ENCODE measurements at regions not wholly inside any gene's neighbourhood (a gene's known extent, or its start where the extent isn't known, plus 50 kb on each side); places are given as distances from the start of the nearest gene placed in this dataset.

- no peak for DNase-seq (ENCODE audit: low read depth)
Measured at GRCh38 chr10:90975096-90975495, 54.2 kb upstream of the ANKRD1 start.

GRCh38 chr10:90977162-90977854 lies 56.4 kb upstream of the ANKRD1 start:
- DNase-seq (ENCODE audit: low read depth), result no peak

- DNase-seq (ENCODE audit: low read depth), result no peak
Measured at GRCh38 chr10:90977855-90978486, 57.1 kb upstream of the ANKRD1 start.

DNA sequence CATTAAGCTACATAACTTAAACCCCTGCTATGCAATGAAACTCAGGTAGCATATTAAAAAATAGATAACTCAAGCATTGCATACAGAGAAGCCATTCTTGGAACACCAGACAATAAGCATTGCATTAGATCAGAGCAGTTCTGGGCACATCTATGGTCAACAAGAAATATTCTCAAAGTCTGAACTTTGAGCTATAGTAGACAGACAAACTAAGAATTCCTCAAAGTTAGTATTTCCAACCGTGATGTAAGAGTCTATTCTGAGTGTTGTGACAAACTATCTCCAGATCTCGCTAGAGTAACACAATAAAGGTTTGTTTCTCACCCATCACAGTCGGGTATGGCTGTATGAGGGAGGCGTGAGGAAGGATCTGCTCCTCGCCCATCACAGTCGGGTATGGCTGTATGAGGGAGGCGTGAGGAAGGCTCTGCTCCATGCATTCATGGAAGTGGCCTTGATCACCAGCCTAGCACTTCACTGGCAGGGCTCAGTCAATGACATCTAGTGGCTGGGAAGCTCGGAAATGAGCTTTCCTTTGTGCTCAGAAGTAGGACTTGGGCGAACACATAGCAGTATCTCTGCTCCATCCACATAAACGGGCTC lies 61.6 kb upstream of the ANKRD1 start:
- DNase-seq (ENCODE audit: low read depth), result no peak

DNA sequence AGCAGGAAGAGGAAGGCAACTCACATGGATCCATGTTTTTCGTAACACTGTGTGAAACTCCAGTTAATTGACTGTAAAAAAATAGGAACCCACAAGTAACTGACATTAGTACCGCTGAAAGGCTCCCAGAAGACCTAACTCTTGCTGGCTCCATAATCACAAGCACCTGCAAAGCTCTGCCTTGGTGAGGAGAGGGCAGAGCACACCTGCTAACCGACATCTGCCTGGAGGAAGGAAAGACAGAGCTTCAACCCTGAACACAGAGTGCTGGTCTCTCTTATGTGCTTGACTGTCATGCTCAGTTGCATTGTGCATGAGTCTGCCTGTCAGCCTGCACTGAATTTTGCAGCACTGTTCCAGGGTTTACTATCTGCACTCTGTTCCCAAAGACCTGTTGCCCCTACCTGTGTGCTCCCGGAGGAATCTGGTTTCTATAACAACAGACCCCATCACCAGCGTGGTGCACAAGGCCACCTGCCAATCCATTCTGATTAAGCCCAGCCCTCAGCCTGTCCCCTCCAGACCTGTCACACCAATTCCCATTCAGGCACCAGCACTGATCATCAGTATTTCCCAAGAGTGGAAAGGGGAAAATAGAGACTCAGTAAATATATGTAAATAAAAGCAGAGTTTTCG lies 63.1 kb upstream of the ANKRD1 start:
- no peak for DNase-seq (ENCODE audit: low read depth)

- DNase-seq (ENCODE audit: low read depth), result no peak
Measured at GRCh38 chr10:90984898-90985297, 64.0 kb upstream of the ANKRD1 start.

DNA sequence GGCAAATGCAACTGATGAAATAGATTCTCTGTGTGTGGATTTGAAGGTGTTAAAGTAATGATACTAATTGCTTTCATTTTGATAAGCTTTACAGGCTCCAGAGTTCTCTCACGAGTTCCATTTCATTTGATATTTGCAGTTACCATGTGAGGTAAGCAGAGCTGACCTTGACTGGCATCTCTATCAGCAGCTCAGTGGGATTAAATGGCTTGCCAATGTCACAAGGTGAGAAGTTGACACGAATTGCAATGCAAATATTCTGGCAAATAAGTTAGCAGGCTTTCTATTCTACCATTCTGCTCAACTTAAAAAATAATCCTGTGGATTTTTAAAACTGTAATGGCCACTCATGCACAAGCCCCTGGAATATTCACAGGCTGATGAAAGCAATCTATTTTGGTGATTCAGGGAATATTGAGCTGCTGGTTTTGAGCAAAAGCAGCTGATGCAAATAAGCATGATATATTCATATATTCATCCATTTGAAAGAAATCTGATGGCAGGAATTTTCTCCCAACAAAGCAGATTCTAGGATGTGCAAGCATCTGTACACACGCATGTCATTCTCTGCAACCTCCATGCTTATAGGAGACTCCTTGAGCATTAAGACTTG lies 64.5 kb upstream of the ANKRD1 start:
- no peak for DNase-seq (ENCODE audit: low read depth)

DNA sequence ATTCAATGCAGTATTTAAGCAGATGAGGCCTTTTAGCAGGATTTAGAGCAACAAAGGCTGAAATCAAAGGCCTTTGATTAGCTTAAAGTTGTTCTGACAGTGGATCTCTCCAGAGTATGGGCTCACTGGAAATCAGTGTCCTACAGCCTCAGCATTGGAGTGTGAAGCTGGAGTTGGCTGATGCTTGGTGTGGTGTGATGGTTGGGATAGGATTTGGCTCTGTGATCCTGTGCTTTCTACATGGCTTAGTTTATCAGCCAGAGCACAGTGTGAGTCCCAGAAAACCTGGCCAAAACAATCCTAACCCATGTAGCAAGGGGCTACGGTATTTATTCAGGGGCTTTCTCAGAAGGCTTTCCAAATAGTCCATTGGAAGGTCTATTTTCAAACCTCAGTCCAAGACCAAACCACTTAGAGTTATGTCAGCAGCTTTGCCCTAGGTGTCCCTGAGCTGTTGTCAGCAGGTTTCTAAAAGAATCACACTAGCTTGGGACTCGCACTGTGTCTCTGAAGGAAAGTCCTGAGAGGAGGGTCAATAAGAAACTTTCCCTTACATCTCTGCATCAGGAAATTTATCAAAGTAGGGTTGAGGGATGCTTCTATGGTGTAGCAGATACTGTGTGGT lies 65.4 kb upstream of the ANKRD1 start:
- DNase-seq (ENCODE audit: low read depth), result no peak

GRCh38 chr10:90986870-90987269 lies 66.0 kb upstream of the ANKRD1 start:
- no peak for DNase-seq (ENCODE audit: low read depth)

- no peak for DNase-seq (ENCODE audit: low read depth)
Measured at GRCh38 chr10:90987383-90987782, 66.5 kb upstream of the ANKRD1 start.

DNA sequence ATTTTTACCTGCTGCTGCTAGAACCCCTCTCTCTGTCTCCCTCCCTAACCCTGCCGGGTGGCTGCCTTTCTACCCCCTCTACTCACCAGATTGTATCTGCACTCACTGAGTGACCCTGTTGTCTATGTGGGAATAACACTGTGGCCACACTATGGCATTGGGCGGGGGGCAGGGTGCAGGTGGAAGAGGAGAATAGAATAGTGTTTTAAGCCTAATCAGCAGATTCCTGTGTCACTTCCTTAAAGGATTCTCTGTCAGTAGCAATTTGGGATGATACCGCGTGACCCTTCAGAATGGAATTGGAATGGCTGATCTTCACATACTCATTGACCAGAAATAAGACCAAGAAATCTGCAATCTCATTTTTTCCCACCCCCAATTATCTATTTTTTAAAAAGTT lies 67.1 kb upstream of the ANKRD1 start:
- no peak for DNase-seq (ENCODE audit: low read depth)

DNA sequence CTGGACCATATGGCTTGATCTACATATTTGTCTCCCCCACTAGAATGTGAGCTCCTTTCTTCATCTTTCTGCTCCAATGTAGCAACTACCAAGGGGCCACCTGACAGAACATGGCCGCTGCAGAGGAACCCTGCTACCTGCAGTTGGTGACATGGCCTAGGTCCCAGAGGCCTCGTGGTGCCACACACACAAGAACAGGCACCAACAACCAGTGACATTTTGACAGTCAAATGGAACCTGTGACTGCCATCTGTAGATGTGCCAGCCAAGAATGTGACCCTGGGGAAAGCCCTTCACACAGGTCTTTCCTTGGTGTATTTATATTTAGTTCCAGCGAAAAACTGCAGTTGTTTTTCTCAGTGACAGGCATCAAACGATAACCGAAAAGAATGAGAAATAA lies 67.9 kb upstream of the ANKRD1 start:
- DNase-seq (ENCODE audit: low read depth), result no peak

GRCh38 chr10:90989378-90989777 lies 68.5 kb upstream of the ANKRD1 start:
- DNase-seq (ENCODE audit: low read depth), result no peak

GRCh38 chr10:90992462-90992861 lies 71.6 kb upstream of the ANKRD1 start:
- no peak for DNase-seq (ENCODE audit: low read depth)

GRCh38 chr10:90993340-90993739 lies 72.5 kb upstream of the ANKRD1 start:
- no peak for DNase-seq (ENCODE audit: low read depth)

- DNase-seq (ENCODE audit: low read depth), result no peak
Measured at GRCh38 chr10:90997670-90998069, 76.8 kb upstream of the ANKRD1 start.

DNA sequence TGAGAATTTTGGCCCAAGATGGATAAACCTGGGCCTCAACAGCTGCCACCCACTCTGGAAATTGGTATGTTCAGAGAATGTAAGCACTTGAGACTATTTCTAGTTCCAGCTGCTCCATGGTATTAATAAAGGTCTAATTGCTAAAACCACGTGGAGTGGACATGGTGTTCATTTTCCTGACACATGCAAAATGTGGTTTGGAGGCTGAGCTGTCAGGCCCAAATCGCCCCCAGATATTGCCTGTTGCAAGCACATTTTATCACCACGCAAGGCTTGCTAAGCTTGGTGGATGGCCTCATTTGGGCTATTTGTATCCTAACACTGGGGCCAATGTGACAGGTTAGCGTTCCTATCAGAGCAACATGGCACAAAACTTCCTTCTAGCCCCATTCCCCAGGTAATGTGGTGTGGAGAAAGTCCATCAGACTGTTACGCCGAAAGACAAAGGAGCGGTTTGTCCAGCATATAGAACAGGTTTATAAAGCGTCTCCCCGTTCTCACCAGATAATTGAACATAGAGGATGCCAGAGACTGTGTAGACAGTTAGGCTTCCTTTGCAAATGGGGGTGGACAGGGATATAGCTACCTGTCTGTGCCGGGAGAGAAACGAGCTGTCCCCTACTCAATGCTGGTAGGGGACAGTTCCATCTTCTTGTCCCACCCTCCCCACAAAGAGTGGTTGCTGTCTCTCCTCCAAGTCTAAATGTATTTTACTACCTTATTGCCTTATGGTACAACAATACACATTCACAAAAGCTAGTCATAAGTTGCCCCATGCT lies 78.0 kb upstream of the ANKRD1 start:
- DNase-seq (ENCODE audit: low read depth), result no peak

- no peak for DNase-seq (ENCODE audit: low read depth)
Measured at GRCh38 chr10:90999512-91000172, 78.8 kb upstream of the ANKRD1 start.

DNA sequence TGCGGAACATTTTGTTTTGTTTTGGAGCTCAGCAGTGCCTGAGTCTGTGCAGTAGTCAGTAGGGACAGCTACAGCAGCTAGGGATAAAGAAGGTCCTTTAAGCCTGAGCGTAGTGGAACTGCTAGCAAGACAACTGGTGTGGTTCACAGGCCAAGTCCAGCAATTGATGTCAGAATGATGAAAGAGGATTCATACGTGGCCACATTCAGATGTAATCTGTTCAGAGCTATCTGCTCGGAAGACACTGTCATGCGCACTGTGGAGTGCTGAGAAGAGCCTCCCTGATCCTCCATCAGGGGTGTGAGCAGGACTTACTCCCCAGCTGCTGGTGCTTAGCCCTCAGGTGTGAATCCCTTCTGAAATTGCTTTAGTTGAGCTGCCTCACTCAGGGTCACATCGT lies 79.6 kb upstream of the ANKRD1 start:
- no peak for DNase-seq (ENCODE audit: low read depth)

GRCh38 chr10:91000985-91001384 lies 80.1 kb upstream of the ANKRD1 start:
- DNase-seq (ENCODE audit: low read depth), result no peak

DNA sequence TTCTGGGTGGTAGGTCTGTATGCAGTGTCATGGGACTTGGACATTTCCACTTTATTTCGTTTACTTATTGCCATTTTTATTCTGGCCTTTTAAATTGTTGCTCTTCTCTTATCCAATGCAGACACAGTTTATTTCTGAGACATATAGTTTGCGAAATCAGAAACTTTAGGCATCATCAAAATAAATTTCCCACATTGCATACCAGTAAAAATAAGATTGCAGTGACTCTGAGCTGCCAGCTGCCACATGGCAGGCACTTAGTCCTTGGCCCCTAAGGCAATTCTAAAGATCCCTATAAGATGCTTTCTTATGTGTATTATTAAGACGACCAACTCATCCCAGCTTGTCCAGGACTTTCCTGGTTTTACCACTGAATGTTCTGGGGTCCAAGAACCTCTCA lies 81.8 kb upstream of the ANKRD1 start:
- no peak for DNase-seq (ENCODE audit: low read depth)

Measured in activated gamma-delta T cell treated with anti-CD3 and anti-CD28 coated beads, Interleukin-2, amount 50 U/mL, for 16 hours (primary cell).